ENCODE measurements at regions not wholly inside any gene's neighbourhood (a gene's known extent, or its start where the extent isn't known, plus 50 kb on each side); places are given as distances from the start of the nearest gene placed in this dataset.

GRCh38 chr5:2013301-2014057 is 130.8 kb upstream of the IRX4 start:
- DNase-seq, result no peak

- no peak for DNase-seq
Measured at GRCh38 chr5:2012885-2013284, 130.2 kb upstream of the IRX4 start.

- no peak for DNase-seq
Measured at GRCh38 chr5:2011481-2012411, 129.0 kb upstream of the IRX4 start.

- no peak for DNase-seq
Measured at GRCh38 chr5:2010940-2011339, 128.2 kb upstream of the IRX4 start.

- no peak for DNase-seq
Measured at GRCh38 chr5:2009986-2010914, 127.5 kb upstream of the IRX4 start.

- no peak for DNase-seq
Measured at GRCh38 chr5:2008851-2009629, 126.3 kb upstream of the IRX4 start.

- DNase-seq, result no peak
Measured at GRCh38 chr5:2007878-2008501, 125.3 kb upstream of the IRX4 start.

GRCh38 chr5:2007496-2007877 is 124.8 kb upstream of the IRX4 start:
- no peak for DNase-seq

- no peak for DNase-seq
Measured at GRCh38 chr5:2006971-2007291, 124.2 kb upstream of the IRX4 start.

GRCh38 chr5:2006193-2006970 is 123.7 kb upstream of the IRX4 start:
- DNase-seq, result no peak

GRCh38 chr5:2005101-2006041 is 122.6 kb upstream of the IRX4 start:
- DNase-seq, result no peak

- DNase-seq, result no peak
Measured at GRCh38 chr5:2003690-2004365, 121.1 kb upstream of the IRX4 start.

- no peak for DNase-seq
Measured at GRCh38 chr5:2003206-2003605, 120.5 kb upstream of the IRX4 start.

- DNase-seq, result no peak
Measured at GRCh38 chr5:2001300-2001699, 118.6 kb upstream of the IRX4 start.

- no peak for DNase-seq
Measured at GRCh38 chr5:2000591-2000990, 117.9 kb upstream of the IRX4 start.

GRCh38 chr5:1999794-2000193 is 117.1 kb upstream of the IRX4 start:
- no peak for DNase-seq

- no peak for DNase-seq
Measured at GRCh38 chr5:1998716-1999317, 116.1 kb upstream of the IRX4 start.

GRCh38 chr5:1998348-1998669 is 115.6 kb upstream of the IRX4 start:
- no peak for DNase-seq
